ENCODE measurements at regions not wholly inside any gene's neighbourhood (a gene's known extent, or its start where the extent isn't known, plus 50 kb on each side); places are given as distances from the start of the nearest gene placed in this dataset.

DNA sequence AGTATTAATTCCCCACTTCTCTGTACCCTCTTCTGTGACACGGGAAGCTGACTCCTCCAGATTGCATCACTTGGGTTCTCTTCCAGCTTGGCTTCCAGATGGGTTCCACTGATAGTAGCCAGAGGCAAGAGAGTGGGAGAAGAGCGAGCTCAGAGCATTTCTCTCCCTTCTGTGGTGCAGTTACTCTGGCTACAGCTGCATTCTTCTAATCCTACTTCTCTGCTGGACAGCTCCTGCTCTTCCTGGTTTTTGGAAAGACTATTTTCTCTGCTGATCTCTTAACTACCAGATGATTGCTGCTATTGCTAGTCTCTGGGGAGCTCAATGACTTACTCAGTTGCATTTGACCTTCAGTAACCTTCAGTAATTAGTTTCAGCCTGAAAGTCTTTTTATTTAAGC lies 187.5 kb upstream of the MAP2 start:
- H3K36me3 Mint-ChIP-seq (ENCODE audit: low read depth) = no peaks in the 10 kb centered on the region
- Histone ChIP-seq H3K4me1 (ENCODE audit: insufficient read depth, low read length) (no peaks in the 10 kb centered on the region), H3K36me3 (ENCODE audit: insufficient read depth, low read length) (no peaks in the 10 kb centered on the region), H3K27ac (ENCODE audit: low read depth in 1 of 2, low read length in 2 of 2) (no peak overlapping the region), H3K9me3 (ENCODE audit: control insufficient read depth in 1 of 2, insufficient read depth in 1 of 2, low read length in 2 of 2) (peaks cover 0 to 8% of the 10 kb centered on the region in 2 experiments), H3K27me3 (ENCODE audit: control insufficient read depth in 1 of 2, insufficient read depth in 2 of 2, low read length in 2 of 2) (no peaks in the 10 kb centered on the region), H3K4me3 (ENCODE audit: low read length) (no peak overlapping the region)
- intact Hi-C loops (cut with DNase I, micrococcal nuclease) = no loop called here
- peaks cover 8% of the 10 kb centered on the region for H3K9me3 Mint-ChIP-seq
- DNase-seq (no peak), ATAC-seq (ENCODE audit: poor library complexity) (no peak)
- no peak overlapping the region for H3K4me3 Mint-ChIP-seq
- H3K27ac Mint-ChIP-seq = no peak overlapping the region
- CTCF ChIA-PET = no interaction called here
- POLR2A ChIA-PET = no interaction called here
- H3K4me1 Mint-ChIP-seq (ENCODE audit: low read depth) = no peaks in the 10 kb centered on the region
- TF ChIP-seq, protein P1, sequence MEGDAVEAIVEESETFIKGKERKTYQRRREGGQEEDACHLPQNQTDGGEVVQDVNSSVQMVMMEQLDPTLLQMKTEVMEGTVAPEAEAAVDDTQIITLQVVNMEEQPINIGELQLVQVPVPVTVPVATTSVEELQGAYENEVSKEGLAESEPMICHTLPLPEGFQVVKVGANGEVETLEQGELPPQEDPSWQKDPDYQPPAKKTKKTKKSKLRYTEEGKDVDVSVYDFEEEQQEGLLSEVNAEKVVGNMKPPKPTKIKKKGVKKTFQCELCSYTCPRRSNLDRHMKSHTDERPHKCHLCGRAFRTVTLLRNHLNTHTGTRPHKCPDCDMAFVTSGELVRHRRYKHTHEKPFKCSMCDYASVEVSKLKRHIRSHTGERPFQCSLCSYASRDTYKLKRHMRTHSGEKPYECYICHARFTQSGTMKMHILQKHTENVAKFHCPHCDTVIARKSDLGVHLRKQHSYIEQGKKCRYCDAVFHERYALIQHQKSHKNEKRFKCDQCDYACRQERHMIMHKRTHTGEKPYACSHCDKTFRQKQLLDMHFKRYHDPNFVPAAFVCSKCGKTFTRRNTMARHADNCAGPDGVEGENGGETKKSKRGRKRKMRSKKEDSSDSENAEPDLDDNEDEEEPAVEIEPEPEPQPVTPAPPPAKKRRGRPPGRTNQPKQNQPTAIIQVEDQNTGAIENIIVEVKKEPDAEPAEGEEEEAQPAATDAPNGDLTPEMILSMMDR (IDR thresholded peaks at IDR 0.05) = no peak
- no peaks in the 10 kb centered on the region for H3K27me3 Mint-ChIP-seq

- intact Hi-C loops (cut with DNase I, micrococcal nuclease) = no loop called here
- DNase-seq = no peak
- ChIA-PET POLR2A (no interaction called here), CTCF (no interaction called here)
- Mint-ChIP-seq H3K4me1 (ENCODE audit: low read depth) (no peaks in the 10 kb centered on the region), H3K36me3 (ENCODE audit: low read depth) (no peaks in the 10 kb centered on the region), H3K27me3 (no peaks in the 10 kb centered on the region), H3K27ac (no peak overlapping the region), H3K4me3 (no peak overlapping the region), H3K9me3 (peaks cover 15% of the 10 kb centered on the region)
- H3K9me3 ChIP-seq (ENCODE audit: control insufficient read depth in 1 of 2, insufficient read depth in 1 of 2, low read length in 2 of 2) = peaks cover 4 to 12% of the 10 kb centered on the region in 2 experiments
- no peaks in the 10 kb centered on the region for H3K4me1 ChIP-seq (ENCODE audit: insufficient read depth, low read length)
- ATAC-seq (ENCODE audit: poor library complexity) = no peak
- no peaks in the 10 kb centered on the region for H3K36me3 ChIP-seq (ENCODE audit: insufficient read depth, low read length)
- H3K4me3 ChIP-seq (ENCODE audit: low read length) = no peak overlapping the region
- TF ChIP-seq, protein P1 (IDR thresholded peaks at IDR 0.05) = no peak
- H3K27ac ChIP-seq (ENCODE audit: low read depth in 1 of 2, low read length in 2 of 2) = no peak overlapping the region
- no peaks in the 10 kb centered on the region for H3K27me3 ChIP-seq (ENCODE audit: control insufficient read depth in 1 of 2, insufficient read depth in 2 of 2, low read length in 2 of 2)
These were observed 184.9 kb upstream of the MAP2 start for GRCh38 chr2:209238765-209239584.

DNA sequence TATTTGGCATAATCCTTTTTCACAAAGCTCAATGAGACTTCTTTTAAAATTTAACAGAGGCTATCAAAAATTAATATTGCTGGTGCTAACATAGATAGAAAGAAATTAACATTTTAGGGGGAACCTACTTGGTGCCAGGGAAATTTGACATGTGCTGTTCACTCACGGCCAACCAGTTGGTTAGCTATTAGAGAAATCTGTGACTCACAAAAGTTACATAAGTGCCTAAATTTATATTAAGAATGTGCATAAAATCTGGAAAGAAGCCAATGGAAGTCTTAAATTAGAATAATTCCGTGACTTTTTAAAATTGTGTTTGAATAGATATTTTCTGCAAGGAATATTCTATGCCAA lies 184.3 kb upstream of the MAP2 start:
- H3K9me3 Mint-ChIP-seq = peaks cover 16% of the 10 kb centered on the region
- Histone ChIP-seq H3K9me3 (ENCODE audit: control insufficient read depth in 1 of 2, insufficient read depth in 1 of 2, low read length in 2 of 2) (peaks cover 4 to 12% of the 10 kb centered on the region in 2 experiments), H3K27ac (ENCODE audit: low read depth in 1 of 2, low read length in 2 of 2) (no peak overlapping the region), H3K27me3 (ENCODE audit: control insufficient read depth in 1 of 2, insufficient read depth in 2 of 2, low read length in 2 of 2) (no peaks in the 10 kb centered on the region), H3K4me3 (ENCODE audit: low read length) (no peak overlapping the region), H3K4me1 (ENCODE audit: insufficient read depth, low read length) (no peaks in the 10 kb centered on the region), H3K36me3 (ENCODE audit: insufficient read depth, low read length) (no peaks in the 10 kb centered on the region)
- H3K4me1 Mint-ChIP-seq (ENCODE audit: low read depth) = no peaks in the 10 kb centered on the region
- H3K27ac Mint-ChIP-seq = no peak overlapping the region
- no peaks in the 10 kb centered on the region for H3K36me3 Mint-ChIP-seq (ENCODE audit: low read depth)
- POLR2A ChIA-PET = no interaction called here
- H3K4me3 Mint-ChIP-seq = no peak overlapping the region
- DNase-seq (no peak), ATAC-seq (ENCODE audit: poor library complexity) (no peak)
- TF ChIP-seq, protein P1 (IDR thresholded peaks at IDR 0.05) = no peak
- intact Hi-C loops (cut with DNase I, micrococcal nuclease) = no loop called here
- CTCF ChIA-PET = no interaction called here
- H3K27me3 Mint-ChIP-seq = no peaks in the 10 kb centered on the region

Measured in CD4-positive, alpha-beta T cell (primary cell).